ENCODE measurements at regions not wholly inside any gene's neighbourhood (a gene's known extent, or its start where the extent isn't known, plus 50 kb on each side); places are given as distances from the start of the nearest gene placed in this dataset.

- TF ChIP-seq CTCF (optimal IDR thresholded peaks at IDR 0.05 in 1 of 3, IDR thresholded peaks at IDR 0.05 in 1 of 3, conservative IDR thresholded peaks at IDR 0.05 in 1 of 3; ENCODE audit: extremely low read depth in 1 of 3, insufficient read depth in 2 of 3, low read length in 3 of 3) (no peak), EZH2 (IDR thresholded peaks at IDR 0.05; ENCODE audit: low read length) (no peak)
Measured at GRCh38 chr2:13067508-13067907, 350.8 kb downstream of the TRIB2 start.
